HG03378 (cell line): ENCODE measurements at regions not wholly inside any gene's neighbourhood (a gene's known extent, or its start where the extent isn't known, plus 50 kb on each side); places are given as distances from the start of the nearest gene placed in this dataset.
A peak's percentile ranks its signal among the peaks of the same experiment; 100 is the strongest.

ENCODE experiments used
- ATAC-seq: cut with Tn5 transposase; IDR thresholded peaks from one replicate; pipeline ENCODE4 v1.9.1; 2021; ENCODE audit warnings: mild to moderate bottlenecking, moderate library complexity; ENCODE audit not compliant: unreplicated experiment

GRCh38 chr2:65518751-65519150 is 86.4 kb upstream of the SPRED2 start:
- ATAC-seq = no peak

- ATAC-seq = no peak
Observed at GRCh38 chr2:65514555-65515195, 82.3 kb upstream of the SPRED2 start.

- no peak for ATAC-seq
Observed at GRCh38 chr2:65512783-65513182, 80.4 kb upstream of the SPRED2 start.

GRCh38 chr2:65511306-65511705 is 78.9 kb upstream of the SPRED2 start:
- no peak for ATAC-seq

GRCh38 chr2:65508225-65508624 is 75.8 kb upstream of the SPRED2 start:
- no peak for ATAC-seq

- ATAC-seq = no peak
Observed at GRCh38 chr2:65507102-65508069, 75.0 kb upstream of the SPRED2 start.

GRCh38 chr2:65504814-65505697 is 72.7 kb upstream of the SPRED2 start:
- ATAC-seq = no peak

GRCh38 chr2:65504201-65504600 is 71.8 kb upstream of the SPRED2 start:
- no peak for ATAC-seq

- no peak for ATAC-seq
Observed at GRCh38 chr2:65503746-65504145, 71.3 kb upstream of the SPRED2 start.

GRCh38 chr2:65501836-65502235 is 69.4 kb upstream of the SPRED2 start:
- ATAC-seq = no peak

GRCh38 chr2:65501074-65501473 is 68.7 kb upstream of the SPRED2 start:
- peak; percentile 51 for ATAC-seq

- peak; percentile 45 for ATAC-seq
Observed at GRCh38 chr2:65500310-65501040, 68.1 kb upstream of the SPRED2 start.

GRCh38 chr2:65499216-65499615 is 66.8 kb upstream of the SPRED2 start:
- ATAC-seq = no peak

GRCh38 chr2:65498396-65498795 is 66.0 kb upstream of the SPRED2 start:
- ATAC-seq = no peak

GRCh38 chr2:65495251-65495877 is 63.0 kb upstream of the SPRED2 start:
- ATAC-seq = no peak

- ATAC-seq = no peak
Observed at GRCh38 chr2:65494078-65494477, 61.7 kb upstream of the SPRED2 start.

- no peak for ATAC-seq
Observed at GRCh38 chr2:65491381-65491905, 59.0 kb upstream of the SPRED2 start.

GRCh38 chr2:65490222-65490621 is 57.8 kb upstream of the SPRED2 start:
- no peak for ATAC-seq

GRCh38 chr2:65489269-65489668 is 56.9 kb upstream of the SPRED2 start:
- ATAC-seq = no peak

GRCh38 chr2:65488527-65488926 is 56.1 kb upstream of the SPRED2 start:
- ATAC-seq = no peak
